ENCODE measurements at regions not wholly inside any gene's neighbourhood (a gene's known extent, or its start where the extent isn't known, plus 50 kb on each side); places are given as distances from the start of the nearest gene placed in this dataset.

DNA sequence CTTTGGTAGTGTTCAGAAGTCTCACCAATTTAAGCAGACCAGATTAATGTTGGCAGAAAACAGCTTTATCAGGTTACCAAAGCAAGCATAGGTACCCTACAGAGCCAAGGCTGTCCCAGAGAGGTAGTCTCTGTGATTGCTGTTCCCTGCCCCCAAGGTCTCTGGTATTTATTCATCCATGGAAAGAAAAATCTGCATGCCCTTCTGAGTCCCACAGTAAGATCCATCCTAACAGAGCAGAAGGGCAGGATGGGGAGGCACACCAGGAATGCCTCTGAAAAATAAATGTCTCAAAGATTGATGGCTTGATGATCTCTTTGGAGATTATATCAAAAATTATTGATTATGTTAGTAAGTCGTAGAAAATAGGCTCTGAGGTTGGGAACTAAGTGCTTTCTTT lies 122.8 kb downstream of the FAT3 start:
- 0% methylated on average over 1 of the region's 1 CpG for WGBS (ENCODE audit: insufficient coverage, low coverage, missing lambda C conversion rate)
- no peak overlapping the region for H3K27ac ChIP-seq (ENCODE audit: extremely low read depth, low read depth, low read length)
- POLR2A ChIA-PET: no interaction called here
- no peaks in the 10 kb centered on the region for H3K79me2 ChIP-seq (ENCODE audit: control insufficient read depth, insufficient read depth, low read length)
- H3K9me1 ChIP-seq (ENCODE audit: control insufficient read depth, insufficient read depth, low read length): no peaks in the 10 kb centered on the region
- no peaks in the 10 kb centered on the region for H3K27me3 ChIP-seq (ENCODE audit: control insufficient read depth in 2 of 2, insufficient read depth in 2 of 2, low read length in 2 of 2)
- H2AFZ ChIP-seq (ENCODE audit: low read depth, low read length): no peak overlapping the region
- FAIRE-seq (no peak), DNase-seq (ENCODE audit: extremely low read depth in 1 of 4, low spot score in 3 of 4) (no peak), ATAC-seq (no peak)
- intact Hi-C loops (cut with micrococcal nuclease) (no loop called here), in situ Hi-C loops (cut with MboI) (no loop called here)
- H3K4me3 ChIP-seq: no peak overlapping the region
- no peaks in the 10 kb centered on the region for H3K36me3 ChIP-seq (ENCODE audit: control insufficient read depth, insufficient read depth, low read length)
- H3K9ac ChIP-seq (ENCODE audit: insufficient read depth in 1 of 2, low read depth in 2 of 2, low read length in 2 of 2): no peak overlapping the region
- TF ChIP-seq TCFL5 (CRISPR knock-in tag; conservative IDR thresholded peaks at IDR 0.05): no peak
- TF ChIP-seq, protein P1, sequence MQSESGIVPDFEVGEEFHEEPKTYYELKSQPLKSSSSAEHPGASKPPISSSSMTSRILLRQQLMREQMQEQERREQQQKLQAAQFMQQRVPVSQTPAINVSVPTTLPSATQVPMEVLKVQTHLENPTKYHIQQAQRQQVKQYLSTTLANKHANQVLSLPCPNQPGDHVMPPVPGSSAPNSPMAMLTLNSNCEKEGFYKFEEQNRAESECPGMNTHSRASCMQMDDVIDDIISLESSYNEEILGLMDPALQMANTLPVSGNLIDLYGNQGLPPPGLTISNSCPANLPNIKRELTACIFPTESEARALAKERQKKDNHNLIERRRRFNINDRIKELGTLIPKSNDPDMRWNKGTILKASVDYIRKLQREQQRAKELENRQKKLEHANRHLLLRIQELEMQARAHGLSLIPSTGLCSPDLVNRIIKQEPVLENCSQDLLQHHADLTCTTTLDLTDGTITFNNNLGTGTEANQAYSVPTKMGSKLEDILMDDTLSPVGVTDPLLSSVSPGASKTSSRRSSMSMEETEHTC (IDR thresholded peaks at IDR 0.05): no peak
- TF ChIP-seq ZNF212 (CRISPR knock-in tag; IDR thresholded peaks at IDR 0.05): no peak
- no peak for TF ChIP-seq ZNF197 (CRISPR knock-in tag; IDR thresholded peaks at IDR 0.05; ENCODE audit: low read depth)
- TF ChIP-seq SMARCB1 (IDR thresholded peaks at IDR 0.05; ENCODE audit: insufficient read length, low read depth): no peak
- TF ChIP-seq DACH1 (IDR thresholded peaks at IDR 0.05; ENCODE audit: partially characterized antibody): no peak
- TF ChIP-seq CC2D1A (IDR thresholded peaks at IDR 0.05): no peak
- no peak for TF ChIP-seq SIX5 (IDR thresholded peaks at IDR 0.05; ENCODE audit: borderline replicate concordance in 1 of 2, insufficient read depth in 1 of 2, low read depth in 1 of 2, low read length in 2 of 2)
- TF ChIP-seq, protein P2, sequence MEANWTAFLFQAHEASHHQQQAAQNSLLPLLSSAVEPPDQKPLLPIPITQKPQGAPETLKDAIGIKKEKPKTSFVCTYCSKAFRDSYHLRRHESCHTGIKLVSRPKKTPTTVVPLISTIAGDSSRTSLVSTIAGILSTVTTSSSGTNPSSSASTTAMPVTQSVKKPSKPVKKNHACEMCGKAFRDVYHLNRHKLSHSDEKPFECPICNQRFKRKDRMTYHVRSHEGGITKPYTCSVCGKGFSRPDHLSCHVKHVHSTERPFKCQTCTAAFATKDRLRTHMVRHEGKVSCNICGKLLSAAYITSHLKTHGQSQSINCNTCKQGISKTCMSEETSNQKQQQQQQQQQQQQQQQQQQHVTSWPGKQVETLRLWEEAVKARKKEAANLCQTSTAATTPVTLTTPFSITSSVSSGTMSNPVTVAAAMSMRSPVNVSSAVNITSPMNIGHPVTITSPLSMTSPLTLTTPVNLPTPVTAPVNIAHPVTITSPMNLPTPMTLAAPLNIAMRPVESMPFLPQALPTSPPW (CRISPR knock-in tag; IDR thresholded peaks at IDR 0.05): no peak
- no peak for TF ChIP-seq NFXL1 (CRISPR knock-in tag; IDR thresholded peaks at IDR 0.05)
- no peak for TF ChIP-seq NR1H2 (CRISPR knock-in tag; IDR thresholded peaks at IDR 0.05)
- TF ChIP-seq U2AF1 (optimal IDR thresholded peaks at IDR 0.05; ENCODE audit: low read depth, low read length): no peak
- TF ChIP-seq ZNF133 (CRISPR knock-in tag; IDR thresholded peaks at IDR 0.05): no peak
- TF ChIP-seq, protein P3, sequence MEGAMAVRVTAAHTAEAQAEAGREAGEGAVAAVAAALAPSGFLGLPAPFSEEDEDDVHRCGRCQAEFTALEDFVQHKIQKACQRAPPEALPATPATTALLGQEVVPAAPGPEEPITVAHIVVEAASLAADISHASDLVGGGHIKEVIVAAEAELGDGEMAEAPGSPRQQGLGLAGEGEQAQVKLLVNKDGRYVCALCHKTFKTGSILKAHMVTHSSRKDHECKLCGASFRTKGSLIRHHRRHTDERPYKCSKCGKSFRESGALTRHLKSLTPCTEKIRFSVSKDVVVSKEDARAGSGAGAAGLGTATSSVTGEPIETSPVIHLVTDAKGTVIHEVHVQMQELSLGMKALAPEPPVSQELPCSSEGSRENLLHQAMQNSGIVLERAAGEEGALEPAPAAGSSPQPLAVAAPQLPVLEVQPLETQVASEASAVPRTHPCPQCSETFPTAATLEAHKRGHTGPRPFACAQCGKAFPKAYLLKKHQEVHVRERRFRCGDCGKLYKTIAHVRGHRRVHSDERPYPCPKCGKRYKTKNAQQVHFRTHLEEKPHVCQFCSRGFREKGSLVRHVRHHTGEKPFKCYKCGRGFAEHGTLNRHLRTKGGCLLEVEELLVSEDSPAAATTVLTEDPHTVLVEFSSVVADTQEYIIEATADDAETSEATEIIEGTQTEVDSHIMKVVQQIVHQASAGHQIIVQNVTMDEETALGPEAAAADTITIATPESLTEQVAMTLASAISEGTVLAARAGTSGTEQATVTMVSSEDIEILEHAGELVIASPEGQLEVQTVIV (CRISPR knock-in tag; IDR thresholded peaks at IDR 0.05; ENCODE audit: borderline replicate concordance): no peak
- TF ChIP-seq HIVEP1 (CRISPR knock-in tag; IDR thresholded peaks at IDR 0.05): no peak
- TF ChIP-seq ZNF445 (CRISPR knock-in tag; IDR thresholded peaks at IDR 0.05; ENCODE audit: low read depth): no peak
- CTCF ChIA-PET (ENCODE audit: low intra/inter-chr PET ratio): no interaction called here
- no peaks in the 10 kb centered on the region for H4K20me1 ChIP-seq (replicated peaks; ENCODE audit: control insufficient read depth, insufficient read depth, low read length)
- BruUV-seq (replicated peaks): no TSS peak
- no peaks in the 10 kb centered on the region for H3K4me1 ChIP-seq (replicated peaks in 1 of 2; ENCODE audit: control insufficient read depth in 2 of 2, insufficient read depth in 2 of 2, low read length in 2 of 2)
- H3K4me2 ChIP-seq (ENCODE audit: insufficient read depth, low read length): no peak overlapping the region
- H3K9me3 ChIP-seq (replicated peaks; ENCODE audit: control insufficient read depth, insufficient read depth, low read depth, low read length): no peaks in the 10 kb centered on the region

Data from K562 (cell line).